Neuronal stem cell (in vitro differentiated cells): ENCODE measurements at regions not wholly inside any gene's neighbourhood (a gene's known extent, or its start where the extent isn't known, plus 50 kb on each side); places are given as distances from the start of the nearest gene placed in this dataset.

Source experiments
- DNase-seq: peaks from one replicate; pipeline ENCODE4 v3.0.0-alpha.2; 2013; ENCODE audit warnings: low spot score
- H2AFZ ChIP-seq: one replicate; pipeline ENCODE4 v1.6.1; 2013; ENCODE audit warnings: mild to moderate bottlenecking, low read length, inconsistent platforms
- H2AK5ac ChIP-seq: 2 replicates; pipeline ENCODE4 v1.6.1; 2013; ENCODE audit warnings: low read depth, mild to moderate bottlenecking, inconsistent platforms, low read length, moderate library complexity, mixed read lengths
- H2BK120ac ChIP-seq: 2 replicates; pipeline ENCODE4 v1.6.1; 2013; ENCODE audit warnings: low read depth, mild to moderate bottlenecking, inconsistent platforms, low read length, moderate library complexity, mixed read lengths
- H2BK12ac ChIP-seq: one replicate; pipeline ENCODE4 v1.6.1; 2013; ENCODE audit warnings: low read length, inconsistent platforms
- H2BK15ac ChIP-seq: 2 replicates; pipeline ENCODE4 v1.6.1; 2013; ENCODE audit warnings: mild to moderate bottlenecking, low read length, inconsistent platforms, mixed read lengths
- H2BK5ac ChIP-seq: one replicate; pipeline ENCODE4 v1.6.1; 2013; ENCODE audit warnings: inconsistent platforms, mild to moderate bottlenecking, low read length, moderate library complexity
- H3K14ac ChIP-seq: one replicate; pipeline ENCODE4 v1.6.1; 2013; ENCODE audit warnings: low read length, inconsistent platforms
- H3K18ac ChIP-seq: 2 replicates; pipeline ENCODE4 v1.6.1; 2013; ENCODE audit warnings: low read length, inconsistent platforms
- H3K23ac ChIP-seq: 2 replicates; pipeline ENCODE4 v1.6.1; 2013; ENCODE audit warnings: low read depth, mild to moderate bottlenecking, mixed read lengths, low read length, inconsistent platforms; ENCODE audit not compliant: poor library complexity
- H3K27ac ChIP-seq: replicated peaks from 3 replicates; pipeline ENCODE4 v1.5.1; 2013; ENCODE audit warnings: low read length, inconsistent platforms
- H3K27me3 ChIP-seq, 3 experiments: 2 replicates each; pipeline ENCODE4 v1.6.1; 2013; ENCODE audit warnings: low read length in 3 of 3, mild to moderate bottlenecking in 2 of 3, inconsistent platforms in 1 of 3, low read depth in 1 of 3, mixed read lengths in 1 of 3, moderate library complexity in 1 of 3; ENCODE audit not compliant: control insufficient read depth in 3 of 3, insufficient read depth in 3 of 3
- H3K36me3 ChIP-seq, 2 donors: replicated peaks in 1 of 2; 2 replicates each; pipeline ENCODE4 v1.6.1; 2013; ENCODE audit warnings: low read length in 2 of 2; ENCODE audit not compliant: control insufficient read depth in 2 of 2, insufficient read depth in 2 of 2
- H3K4ac ChIP-seq: 2 replicates; pipeline ENCODE4 v1.6.1; 2013; ENCODE audit warnings: inconsistent platforms, mild to moderate bottlenecking, low read length, moderate library complexity
- H3K4me1 ChIP-seq, 2 donors: 1 replicate in 1 of 2; 2 replicates in 1 of 2; pipeline ENCODE4 v1.6.1; 2013; ENCODE audit warnings: low read length in 2 of 2, low read depth in 1 of 2; ENCODE audit not compliant: control insufficient read depth in 2 of 2, insufficient read depth in 1 of 2
- H3K4me2 ChIP-seq: one replicate; pipeline ENCODE4 v1.6.1; 2013; ENCODE audit warnings: mild to moderate bottlenecking, low read length, inconsistent platforms; ENCODE audit not compliant: insufficient read depth, poor library complexity, severe bottlenecking
- H3K4me3 ChIP-seq, 2 donors: 2 replicates each; pipeline ENCODE4 v1.5.1; 2013; ENCODE audit warnings: low read length in 2 of 2, mild to moderate bottlenecking in 2 of 2, inconsistent platforms in 1 of 2, moderate library complexity in 1 of 2
- H3K79me1 ChIP-seq: one replicate; pipeline ENCODE4 v1.6.1; 2013; ENCODE audit warnings: low read depth, mild to moderate bottlenecking, inconsistent platforms, low read length, moderate library complexity
- H3K9ac ChIP-seq: one replicate; pipeline ENCODE4 v1.6.1; 2013; ENCODE audit warnings: mild to moderate bottlenecking, low read depth, low read length, inconsistent platforms; ENCODE audit not compliant: poor library complexity
- H3K9me3 ChIP-seq, 2 donors: replicated peaks in 1 of 2; 2 replicates each; pipeline versions ENCODE3 to v1.6.1; 2013; ENCODE audit warnings: low read length in 2 of 2, mild to moderate bottlenecking in 2 of 2, inconsistent platforms in 1 of 2, low read depth in 1 of 2, mixed read lengths in 1 of 2, moderate library complexity in 1 of 2; ENCODE audit not compliant: control insufficient read depth in 2 of 2, insufficient read depth in 1 of 2
- H4K8ac ChIP-seq: one replicate; pipeline ENCODE4 v1.6.1; 2013; ENCODE audit warnings: low read depth, mild to moderate bottlenecking, inconsistent platforms, low read length, moderate library complexity
- H4K91ac ChIP-seq: one replicate; pipeline ENCODE4 v1.6.1; 2013; ENCODE audit warnings: low read length, low read depth, mild to moderate bottlenecking, inconsistent platforms; ENCODE audit not compliant: poor library complexity
- WGBS, 2 donors: extraction: QIAGEN DNeasy Blood & Tissue Kit; methylation state at CpG; one replicate each; pipeline ENCODE4 v1.1.7; 2013; ENCODE audit warnings: missing lambda C conversion rate in 2 of 2, mixed read lengths in 1 of 2; ENCODE audit not compliant: insufficient read length in 2 of 2, insufficient replicate concordance in 1 of 2; ENCODE audit errors: extremely low coverage in 2 of 2; 5-methylcytosine and 5-hydroxymethylcytosine counted together

- no peak overlapping the region for H2BK15ac ChIP-seq
- no peak overlapping the region for H2AK5ac ChIP-seq
- H3K79me1 ChIP-seq = no peaks in the 10 kb centered on the region
- H3K4ac ChIP-seq = no peak overlapping the region
- H4K91ac ChIP-seq = no peak overlapping the region
- no peak overlapping the region for H3K4me2 ChIP-seq
- no peak overlapping the region for H2BK120ac ChIP-seq
- no peak overlapping the region for H3K23ac ChIP-seq
- no peak overlapping the region for H2AFZ ChIP-seq
- no peak overlapping the region for H3K14ac ChIP-seq
- H3K4me1 ChIP-seq = peaks cover 0 to 12% of the 10 kb centered on the region in 2 donors
- no peak overlapping the region for H3K18ac ChIP-seq
- H3K9me3 ChIP-seq = no peaks in the 10 kb centered on the region
- H3K27ac ChIP-seq = no peak overlapping the region
- no peak for DNase-seq
- no peaks in the 10 kb centered on the region for H3K36me3 ChIP-seq
- no peak overlapping the region for H2BK5ac ChIP-seq
- no peak overlapping the region for H3K9ac ChIP-seq
- no peak overlapping the region for H3K4me3 ChIP-seq
- no peak overlapping the region for H4K8ac ChIP-seq
- H2BK12ac ChIP-seq = no peak overlapping the region
- no CpG with 5 or more reads among the region's 8 CpGs for WGBS, 2 donors
- no peaks in the 10 kb centered on the region for H3K27me3 ChIP-seq
These were observed 62.9 kb upstream of the ATF7IP2 start for GRCh38 chr16:10322723-10323527.

- Histone ChIP-seq H4K91ac (no peak overlapping the region), H3K4ac (no peak overlapping the region), H3K27me3 (no peaks in the 10 kb centered on the region), H3K36me3 (no peaks in the 10 kb centered on the region), H3K23ac (no peak overlapping the region), H3K9me3 (no peaks in the 10 kb centered on the region), H3K4me1 (peaks cover 0 to 12% of the 10 kb centered on the region in 2 donors), H3K79me1 (no peaks in the 10 kb centered on the region), H3K14ac (no peak overlapping the region), H2BK15ac (no peak overlapping the region), H4K8ac (no peak overlapping the region), H3K4me3 (no peak overlapping the region), H3K9ac (no peak overlapping the region), H2AK5ac (no peak overlapping the region), H3K18ac (no peak overlapping the region), H2BK12ac (no peak overlapping the region), H3K27ac (no peak overlapping the region), H2BK120ac (no peak overlapping the region), H2AFZ (no peak overlapping the region), H3K4me2 (no peak overlapping the region), H2BK5ac (no peak overlapping the region)
- no CpG with 5 or more reads among the region's 2 CpGs for WGBS, 2 donors
- DNase-seq = no peak
These were observed 62.4 kb upstream of the ATF7IP2 start for GRCh38 chr16:10323528-10323869.

GRCh38 chr16:10324210-10324609 lies 61.7 kb upstream of the ATF7IP2 start:
- Histone ChIP-seq H3K18ac (no peak overlapping the region), H2BK12ac (no peak overlapping the region), H3K36me3 (no peaks in the 10 kb centered on the region), H2AFZ (no peak overlapping the region), H2BK120ac (no peak overlapping the region), H3K4ac (no peak overlapping the region), H2BK15ac (no peak overlapping the region), H2AK5ac (no peak overlapping the region), H3K27me3 (no peaks in the 10 kb centered on the region), H3K4me2 (no peak overlapping the region), H4K8ac (no peak overlapping the region), H3K14ac (no peak overlapping the region), H3K9ac (no peak overlapping the region), H3K4me1 (peaks cover 0 to 6% of the 10 kb centered on the region in 2 donors), H3K4me3 (no peak overlapping the region), H3K23ac (no peak overlapping the region), H3K79me1 (no peaks in the 10 kb centered on the region), H4K91ac (no peak overlapping the region), H3K9me3 (no peaks in the 10 kb centered on the region), H2BK5ac (no peak overlapping the region), H3K27ac (no peak overlapping the region)
- no peak for DNase-seq
- WGBS, 2 donors = no CpG with 5 or more reads among the region's 2 CpGs

- no peak overlapping the region for H2BK12ac ChIP-seq
- H2BK5ac ChIP-seq = no peak overlapping the region
- no peak overlapping the region for H3K14ac ChIP-seq
- H3K18ac ChIP-seq = no peak overlapping the region
- no peak overlapping the region for H3K9ac ChIP-seq
- H3K36me3 ChIP-seq = no peaks in the 10 kb centered on the region
- peaks cover 0 to 1% of the 10 kb centered on the region in 2 donors for H3K4me1 ChIP-seq
- WGBS, 2 donors = no CpG with 5 or more reads among the region's 10 CpGs
- no peak overlapping the region for H2AK5ac ChIP-seq
- no peak overlapping the region for H3K4me2 ChIP-seq
- no peak overlapping the region for H2BK15ac ChIP-seq
- no peak overlapping the region for H3K23ac ChIP-seq
- no peak overlapping the region for H2AFZ ChIP-seq
- no peak overlapping the region for H3K27ac ChIP-seq
- H3K4me3 ChIP-seq = no peak overlapping the region
- no peaks in the 10 kb centered on the region for H3K9me3 ChIP-seq
- H2BK120ac ChIP-seq = no peak overlapping the region
- H4K8ac ChIP-seq = no peak overlapping the region
- no peaks in the 10 kb centered on the region for H3K79me1 ChIP-seq
- no peak overlapping the region for H4K91ac ChIP-seq
- no peak for DNase-seq
- H3K4ac ChIP-seq = no peak overlapping the region
- no peaks in the 10 kb centered on the region for H3K27me3 ChIP-seq
These were observed 59.9 kb upstream of the ATF7IP2 start for GRCh38 chr16:10325783-10326543.
